IMR-90 (cell line): ENCODE measurements at regions not wholly inside any gene's neighbourhood (a gene's known extent, or its start where the extent isn't known, plus 50 kb on each side); places are given as distances from the start of the nearest gene placed in this dataset.

ENCODE experiments used
- ATAC-seq: fragments of 200-7000 bp; cut with Tn5 transposase; 2 replicates; pipeline ENCODE4 v1.9.1; 2020; ENCODE audit warnings: low read depth, mild to moderate bottlenecking, moderate library complexity
- BruUV-seq: library from RNA; stranded (reverse); fragments of 400-500 nt; replicated peaks from 2 replicates; lab custom pipeline; 2021; lab: Mats Ljungman, UMichigan
- CTCF ChIA-PET: fragments of 300-600 bp; formaldehyde crosslinking; extraction: SDS; loops from one replicate; lab custom pipeline; 2021; ENCODE audit warnings: antibody characterized with exemption; lab: Yijun Ruan, JAX
- POLR2A ChIA-PET: fragments of 300-600 bp; sonication (Branson Sonifier 250); formaldehyde crosslinking; loops from one replicate; lab custom pipeline; 2022; ENCODE audit warnings: antibody characterized with exemption; ENCODE audit not compliant: unreplicated experiment; lab: Charles Lee
- DNase-seq: peaks from one replicate; pipeline ENCODE4 v3.0.0; 2013
- H2AFZ ChIP-seq: replicated peaks from 2 replicates; pipeline ENCODE3; 2013; ENCODE audit warnings: low read length, mild to moderate bottlenecking; ENCODE audit not compliant: poor library complexity
- H2AK5ac ChIP-seq: 2 replicates; pipeline ENCODE4 v1.6.1; 2013; ENCODE audit warnings: low read depth, low read length, inconsistent platforms
- H2AK9ac ChIP-seq: replicated peaks from 2 replicates; pipeline ENCODE3; 2013; ENCODE audit warnings: mild to moderate bottlenecking, low read depth, low read length, moderate library complexity; ENCODE audit not compliant: poor library complexity
- H2BK120ac ChIP-seq: 2 replicates; pipeline ENCODE4 v1.6.1; 2013; ENCODE audit warnings: low read depth, low read length, inconsistent platforms
- H2BK15ac ChIP-seq: 3 replicates; pipeline ENCODE4 v1.6.1; 2013; ENCODE audit warnings: low read depth, low read length, inconsistent platforms
- H2BK20ac ChIP-seq: 2 replicates; pipeline ENCODE4 v1.6.1; 2013; ENCODE audit warnings: low read depth, mild to moderate bottlenecking, inconsistent platforms, low read length, moderate library complexity
- H2BK5ac ChIP-seq: 2 replicates; pipeline ENCODE4 v1.6.1; 2013; ENCODE audit warnings: mild to moderate bottlenecking, low read depth, low read length, inconsistent platforms; ENCODE audit not compliant: poor library complexity, severe bottlenecking
- H3K14ac ChIP-seq: replicated peaks from 2 replicates; pipeline ENCODE4 v1.6.1; 2013; ENCODE audit warnings: low read depth, low read length, inconsistent platforms
- H3K18ac ChIP-seq: 2 replicates; pipeline ENCODE4 v1.6.1; 2013; ENCODE audit warnings: low read depth, low read length, control low read depth
- H3K23ac ChIP-seq: 2 replicates; pipeline ENCODE4 v1.6.1; 2013; ENCODE audit warnings: low read depth, low read length, inconsistent platforms
- H3K27ac ChIP-seq: 2 replicates; pipeline ENCODE4 v1.5.1; 2013; ENCODE audit warnings: mild to moderate bottlenecking, control low read depth, low read length; ENCODE audit not compliant: insufficient read depth
- H3K27me3 ChIP-seq: 2 replicates; pipeline ENCODE4 v1.6.1; 2013; ENCODE audit warnings: low read length; ENCODE audit not compliant: control insufficient read depth, insufficient read depth
- H3K36me3 ChIP-seq: 2 replicates; pipeline ENCODE4 v1.6.1; 2013; ENCODE audit warnings: low read length, mixed read lengths; ENCODE audit not compliant: control insufficient read depth, insufficient read depth
- H3K4ac ChIP-seq: 2 replicates; pipeline ENCODE4 v1.6.1; 2013; ENCODE audit warnings: low read depth, low read length, inconsistent platforms
- H3K4me1 ChIP-seq: 2 replicates; pipeline ENCODE4 v1.6.1; 2013; ENCODE audit warnings: low read length, mixed read lengths; ENCODE audit not compliant: control insufficient read depth, insufficient read depth
- H3K4me2 ChIP-seq: 2 replicates; pipeline ENCODE4 v1.6.1; 2013; ENCODE audit warnings: low read depth, mild to moderate bottlenecking, control low read depth, low read length, moderate library complexity
- H3K4me3 ChIP-seq: 2 replicates; pipeline ENCODE4 v1.5.1; 2013; ENCODE audit warnings: low read depth, mild to moderate bottlenecking, control low read depth, low read length, moderate library complexity; ENCODE audit not compliant: insufficient read depth
- H3K56ac ChIP-seq: 2 replicates; pipeline ENCODE4 v1.6.1; 2013; ENCODE audit warnings: low read length, inconsistent platforms; ENCODE audit not compliant: insufficient read depth; ENCODE audit errors: extremely low read depth
- H3K79me1 ChIP-seq, 2 experiments: 2 replicates each; pipeline ENCODE4 v1.6.1; 2013; ENCODE audit warnings: low read length in 2 of 2, inconsistent platforms in 1 of 2, low read depth in 1 of 2
- H3K9ac ChIP-seq: 2 replicates; pipeline ENCODE4 v1.6.1; 2013; ENCODE audit warnings: low read depth, low read length, control low read depth
- H3K9me1 ChIP-seq: 2 replicates; pipeline ENCODE4 v1.6.1; 2013; ENCODE audit warnings: low read length, inconsistent platforms; ENCODE audit not compliant: insufficient read depth
- H3K9me3 ChIP-seq: 2 replicates; pipeline ENCODE4 v1.6.1; 2013; ENCODE audit warnings: low read length; ENCODE audit not compliant: control insufficient read depth, insufficient read depth
- H4K20me1 ChIP-seq: 2 replicates; pipeline ENCODE4 v1.6.1; 2013; ENCODE audit warnings: low read length, inconsistent platforms; ENCODE audit not compliant: insufficient read depth
- H4K5ac ChIP-seq: 2 replicates; pipeline ENCODE4 v1.6.1; 2013; ENCODE audit warnings: mild to moderate bottlenecking, low read depth, low read length, control low read depth
- H4K8ac ChIP-seq, 2 experiments: 2 replicates each; pipeline ENCODE4 v1.6.1; 2013; ENCODE audit warnings: low read depth in 2 of 2, low read length in 2 of 2, control low read depth in 1 of 2, inconsistent platforms in 1 of 2
- H4K91ac ChIP-seq: 2 replicates; pipeline ENCODE4 v1.6.1; 2013; ENCODE audit warnings: low read depth, low read length, inconsistent platforms; ENCODE audit not compliant: insufficient read depth
- MAZ ChIP-seq: IDR thresholded peaks from 2 replicates; pipeline ENCODE4 v1.6.1; 2012; ENCODE audit warnings: low read depth, mild to moderate bottlenecking, low read length, improper control_type of control experiment, moderate library complexity, borderline replicate concordance
- RFX5 ChIP-seq: IDR thresholded peaks from 2 replicates; pipeline ENCODE4 v1.8.0; 2012; ENCODE audit warnings: low read depth, mild to moderate bottlenecking, low read length, moderate library complexity
- WGBS, 2 experiments: methylation state at CpG; one replicate each; pipeline versions ENCODE4 v1.1.5 to v1.1.7; 2013; ENCODE audit warnings: missing lambda C conversion rate in 2 of 2; ENCODE audit not compliant: insufficient read length in 1 of 2; ENCODE audit errors: extremely low coverage in 2 of 2; 5-methylcytosine and 5-hydroxymethylcytosine counted together
- dilution Hi-C: fragments of 300-500 bp; cut with HindIII; formaldehyde crosslinking; loops from one replicate; pipeline ENCODE4 v1.14.3; 2018; ENCODE audit warnings: low sequenced_read_pairs; ENCODE audit not compliant: unreplicated experiment
- in situ Hi-C: fragments of 300-500 bp; cut with MboI; formaldehyde crosslinking; loops from 3 replicates; pipeline ENCODE4 v1.14.3; 2019; ENCODE audit warnings: low sequenced_read_pairs, inconsistent platforms, mixed read lengths
- intact Hi-C: fragments of 100-400 bp; cut with micrococcal nuclease; formaldehyde crosslinking; loops from 2 replicates; pipeline ENCODE4 v1.10.0; 2022

DNA sequence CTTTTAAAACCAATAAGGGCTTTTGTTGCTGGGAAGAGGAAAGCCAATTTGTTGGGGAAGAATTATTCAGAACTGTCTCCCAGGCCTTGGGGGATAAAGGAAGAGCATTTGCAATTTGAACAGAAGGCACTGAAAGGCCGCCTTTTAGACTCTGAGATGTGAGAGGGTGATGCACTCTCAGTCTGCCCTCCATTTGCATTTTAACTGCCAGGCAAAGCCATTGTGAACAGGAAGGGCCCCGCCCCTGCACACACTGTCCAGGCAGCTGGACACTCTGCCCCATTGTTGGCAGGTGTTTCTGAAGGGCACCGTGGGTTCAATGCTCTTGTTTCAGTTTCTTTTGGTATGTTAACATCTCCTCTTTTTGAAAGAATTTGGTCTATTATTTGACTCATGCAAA is 169.5 kb upstream of the COPS8 start:
- Histone ChIP-seq H2BK20ac (no peak overlapping the region), H3K9ac (no peak overlapping the region), H3K9me3 (no peaks in the 10 kb centered on the region), H3K4me3 (no peak overlapping the region), H2BK5ac (no peak overlapping the region), H2AK9ac (no peak overlapping the region), H3K36me3 (no peaks in the 10 kb centered on the region), H4K5ac (no peak overlapping the region), H4K20me1 (no peaks in the 10 kb centered on the region), H4K91ac (no peak overlapping the region), H3K79me1 (no peaks in the 10 kb centered on the region), H2BK15ac (no peak overlapping the region), H3K4ac (no peak overlapping the region), H3K4me1 (no peaks in the 10 kb centered on the region), H2AFZ (no peak overlapping the region), H3K27me3 (peaks cover 18% of the 10 kb centered on the region), H3K23ac (no peak overlapping the region), H3K18ac (no peak overlapping the region), H3K56ac (no peak overlapping the region), H2AK5ac (no peak overlapping the region), H2BK120ac (no peak overlapping the region), H4K8ac (no peak overlapping the region), H3K9me1 (no peaks in the 10 kb centered on the region), H3K4me2 (no peak overlapping the region), H3K27ac (no peak overlapping the region), H3K14ac (no peak overlapping the region)
- no CpG with 5 or more reads among the region's 3 CpGs for WGBS, 2 experiments
- BruUV-seq: no TSS peak
- no peak for TF ChIP-seq RFX5
- TF ChIP-seq MAZ: no peak
- dilution Hi-C loops (no loop called here), intact Hi-C loops (no loop called here), in situ Hi-C loops (no loop called here)
- ATAC-seq: no peak
- POLR2A ChIA-PET: no interaction called here
- no peak for DNase-seq
- CTCF ChIA-PET: no interaction called here
